ENCODE measurements at regions not wholly inside any gene's neighbourhood (a gene's known extent, or its start where the extent isn't known, plus 50 kb on each side); places are given as distances from the start of the nearest gene placed in this dataset.

DNA sequence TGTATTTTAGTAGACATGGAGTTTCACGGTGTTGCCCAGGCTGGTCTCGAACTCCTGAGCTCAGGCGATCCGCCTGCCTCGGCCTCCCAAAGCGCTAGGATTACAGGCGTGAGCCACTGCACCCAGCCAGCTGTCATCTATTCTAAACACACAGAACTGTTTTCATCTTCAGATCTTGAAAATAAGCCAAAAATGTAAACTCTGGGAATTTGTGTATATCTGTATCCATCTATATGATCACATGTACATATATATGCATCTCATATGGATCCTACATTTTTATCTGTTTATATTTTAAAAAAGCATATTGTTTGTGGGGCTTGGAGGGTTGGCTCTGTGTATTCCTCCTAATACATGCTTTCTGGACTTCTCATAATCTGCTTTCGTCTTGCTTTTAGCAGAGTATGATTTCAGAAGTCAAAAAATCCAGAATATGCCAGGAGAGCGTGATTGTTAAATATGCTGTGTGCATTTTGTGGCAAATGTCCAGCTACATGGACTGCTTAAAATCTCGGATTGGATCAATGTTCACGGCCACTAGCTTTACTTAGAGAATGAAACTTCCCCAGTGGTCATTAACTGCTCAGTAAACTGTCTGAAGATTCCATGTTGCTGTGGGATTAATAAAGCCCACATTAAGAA, 274.4 kb upstream of the IRX1 start:
- TF ChIP-seq, protein P1, sequence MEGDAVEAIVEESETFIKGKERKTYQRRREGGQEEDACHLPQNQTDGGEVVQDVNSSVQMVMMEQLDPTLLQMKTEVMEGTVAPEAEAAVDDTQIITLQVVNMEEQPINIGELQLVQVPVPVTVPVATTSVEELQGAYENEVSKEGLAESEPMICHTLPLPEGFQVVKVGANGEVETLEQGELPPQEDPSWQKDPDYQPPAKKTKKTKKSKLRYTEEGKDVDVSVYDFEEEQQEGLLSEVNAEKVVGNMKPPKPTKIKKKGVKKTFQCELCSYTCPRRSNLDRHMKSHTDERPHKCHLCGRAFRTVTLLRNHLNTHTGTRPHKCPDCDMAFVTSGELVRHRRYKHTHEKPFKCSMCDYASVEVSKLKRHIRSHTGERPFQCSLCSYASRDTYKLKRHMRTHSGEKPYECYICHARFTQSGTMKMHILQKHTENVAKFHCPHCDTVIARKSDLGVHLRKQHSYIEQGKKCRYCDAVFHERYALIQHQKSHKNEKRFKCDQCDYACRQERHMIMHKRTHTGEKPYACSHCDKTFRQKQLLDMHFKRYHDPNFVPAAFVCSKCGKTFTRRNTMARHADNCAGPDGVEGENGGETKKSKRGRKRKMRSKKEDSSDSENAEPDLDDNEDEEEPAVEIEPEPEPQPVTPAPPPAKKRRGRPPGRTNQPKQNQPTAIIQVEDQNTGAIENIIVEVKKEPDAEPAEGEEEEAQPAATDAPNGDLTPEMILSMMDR (conservative IDR thresholded peaks at IDR 0.05; ENCODE audit: low read length), result no peak
- no peak for TF ChIP-seq EZH2phosphoT487 (IDR thresholded peaks at IDR 0.05; ENCODE audit: borderline replicate concordance)

All from Loucy (cell line).